ENCODE measurements at regions not wholly inside any gene's neighbourhood (a gene's known extent, or its start where the extent isn't known, plus 50 kb on each side); places are given as distances from the start of the nearest gene placed in this dataset.

GRCh38 chr4:63371001-63371400 lies 1038.2 kb downstream of the TECRL start:
- no peak overlapping the region for H3K4me3 ChIP-seq
- no peak overlapping the region for H3K27ac ChIP-seq
- H3K4me1 ChIP-seq (replicated peaks), result no peaks in the 10 kb centered on the region
- DNase-seq (ENCODE audit: low spot score), result no peak
- no peaks in the 10 kb centered on the region for H3K27me3 ChIP-seq (replicated peaks; ENCODE audit: insufficient read depth)
- TF ChIP-seq POLR2AphosphoS5 (IDR thresholded peaks at IDR 0.05) (no peak), POLR2A (IDR thresholded peaks at IDR 0.05) (no peak), CTCF (IDR thresholded peaks at IDR 0.05) (no peak)
- intact Hi-C loops (cut with DNase I), result no loop called here
- H3K36me3 ChIP-seq, result no peaks in the 10 kb centered on the region
- H3K9me3 ChIP-seq, result no peaks in the 10 kb centered on the region

- Histone ChIP-seq H3K36me3 (no peaks in the 10 kb centered on the region), H3K27me3 (replicated peaks; ENCODE audit: insufficient read depth) (no peaks in the 10 kb centered on the region), H3K9me3 (no peaks in the 10 kb centered on the region), H3K4me3 (no peak overlapping the region), H3K4me1 (replicated peaks) (no peaks in the 10 kb centered on the region), H3K27ac (no peak overlapping the region)
- no peak for DNase-seq (ENCODE audit: low spot score)
- WGBS, result 29% methylated on average over 2 of the region's 2 CpGs
- intact Hi-C loops (cut with DNase I), result no loop called here
- TF ChIP-seq CTCF (IDR thresholded peaks at IDR 0.05) (no peak), POLR2A (IDR thresholded peaks at IDR 0.05) (no peak)
Measured at GRCh38 chr4:63361628-63362027, 1047.6 kb downstream of the TECRL start.

- TF ChIP-seq POLR2AphosphoS5 (IDR thresholded peaks at IDR 0.05), result no peak
- TF ChIP-seq CTCF (IDR thresholded peaks at IDR 0.05), result no peak
- no peak for TF ChIP-seq POLR2A (IDR thresholded peaks at IDR 0.05)
- Histone ChIP-seq H3K27me3 (replicated peaks; ENCODE audit: insufficient read depth) (no peaks in the 10 kb centered on the region), H3K36me3 (no peaks in the 10 kb centered on the region), H3K9me3 (no peaks in the 10 kb centered on the region), H3K27ac (no peak overlapping the region), H3K4me1 (replicated peaks) (no peaks in the 10 kb centered on the region), H3K4me3 (no peak overlapping the region)
- 72% methylated on average over 3 of the region's 3 CpGs for WGBS
- intact Hi-C loops (cut with DNase I), result no loop called here
- DNase-seq (ENCODE audit: low spot score), result no peak
Measured at GRCh38 chr4:63361066-63361465, 1048.2 kb downstream of the TECRL start.

GRCh38 chr4:63349674-63350025 lies 1059.6 kb downstream of the TECRL start:
- Histone ChIP-seq H3K27ac (no peak overlapping the region), H3K9me3 (no peaks in the 10 kb centered on the region), H3K27me3 (replicated peaks; ENCODE audit: insufficient read depth) (no peaks in the 10 kb centered on the region), H3K4me3 (no peak overlapping the region), H3K36me3 (no peaks in the 10 kb centered on the region), H3K4me1 (replicated peaks) (no peaks in the 10 kb centered on the region)
- DNase-seq (ENCODE audit: low spot score), result no peak
- TF ChIP-seq POLR2AphosphoS5 (IDR thresholded peaks at IDR 0.05) (no peak), CTCF (IDR thresholded peaks at IDR 0.05) (no peak), POLR2A (IDR thresholded peaks at IDR 0.05) (no peak)
- 92% methylated on average over 9 of the region's 21 CpGs for WGBS
- intact Hi-C loops (cut with DNase I), result no loop called here

GRCh38 chr4:63348735-63349673 lies 1060.2 kb downstream of the TECRL start:
- no peak overlapping the region for H3K4me3 ChIP-seq
- WGBS, result 92% methylated on average over 30 of the region's 58 CpGs

More at GRCh38 chr4:63348735-63349673, 1060.2 kb downstream of the TECRL start:
- Histone ChIP-seq H3K36me3 (no peaks in the 10 kb centered on the region), H3K4me1 (replicated peaks) (no peaks in the 10 kb centered on the region), H3K27ac (no peak overlapping the region), H3K27me3 (replicated peaks; ENCODE audit: insufficient read depth) (no peaks in the 10 kb centered on the region), H3K9me3 (no peaks in the 10 kb centered on the region)
- DNase-seq (ENCODE audit: low spot score), result no peak
- TF ChIP-seq POLR2AphosphoS5 (IDR thresholded peaks at IDR 0.05), result no peak
- no peak for TF ChIP-seq CTCF (IDR thresholded peaks at IDR 0.05)
- TF ChIP-seq POLR2A (IDR thresholded peaks at IDR 0.05), result no peak
- intact Hi-C loops (cut with DNase I), result no loop called here

All from prostate gland (tissue), 2 donors.